Stomach (tissue), 8 donors: ENCODE measurements at regions not wholly inside any gene's neighbourhood (a gene's known extent, or its start where the extent isn't known, plus 50 kb on each side); places are given as distances from the start of the nearest gene placed in this dataset.
A peak's percentile ranks its signal among the peaks of the same experiment; 100 is the strongest.

Source experiments
- DNase-seq, 2 donors: peaks; one replicate each; pipeline versions ENCODE4 v3.0.0 to v3.0.0-alpha.2; 2013 to 2019
- H3K27ac ChIP-seq, 5 donors: fragments of 200-600 bp in 4 of 5; sonication (generic) in 4 of 5; one replicate each; pipeline ENCODE4 v1.5.1; 2013 to 2019; ENCODE audit warnings: mild to moderate bottlenecking in 1 of 5, moderate library complexity in 1 of 5
- H3K27me3 ChIP-seq, 3 donors: fragments of 200-600 bp; sonication (generic); one replicate each; pipeline ENCODE4 v1.5.1; 2017 to 2019; ENCODE audit warnings: mixed run types in 1 of 3
- H3K36me3 ChIP-seq, 4 donors: fragments of 200-600 bp; sonication (generic); 1 replicate in 3 of 4; 2 replicates in 1 of 4; pipeline ENCODE4 v1.5.1; 2016 to 2019
- H3K4me1 ChIP-seq, 4 donors: fragments of 200-600 bp; sonication (generic); one replicate each; pipeline ENCODE4 v1.5.1; 2016 to 2019
- H3K4me3 ChIP-seq, 4 donors: fragments of 200-600 bp; sonication (generic) in 3 of 4; one replicate each; pipeline ENCODE4 v1.5.1; 2016 to 2019; ENCODE audit warnings: mild to moderate bottlenecking in 1 of 4
- H3K9me3 ChIP-seq, 4 donors: fragments of 200-600 bp; sonication (generic); one replicate each; pipeline ENCODE4 v1.5.1; 2016 to 2019
- CTCF ChIP-seq, 7 experiments: fragments of 450-650 bp in 4 of 7; fragments of 200-600 bp in 3 of 7; sonication (generic) in 3 of 7; IDR thresholded peaks; one replicate each; pipeline ENCODE4 v1.5.1; 2016 to 2019; ENCODE audit warnings: antibody characterized with exemption in 7 of 7, control low read depth in 2 of 7, mild to moderate bottlenecking in 1 of 7
- EP300 ChIP-seq: sonication (generic); formaldehyde crosslinking; IDR thresholded peaks from one replicate; pipeline ENCODE4 v1.6.1; 2017; ENCODE audit warnings: antibody characterized with exemption
- POLR2A ChIP-seq, 4 donors: fragments of 450-650 bp; IDR thresholded peaks; one replicate each; pipeline ENCODE4 v1.6.1; 2016; ENCODE audit warnings: antibody characterized with exemption in 4 of 4, control low read depth in 2 of 4, mild to moderate bottlenecking in 1 of 4, moderate library complexity in 1 of 4
- POLR2AphosphoS5 ChIP-seq, 3 donors: sonication (generic); formaldehyde crosslinking; IDR thresholded peaks; one replicate each; pipeline ENCODE4 v1.6.1; 2016; ENCODE audit warnings: antibody characterized with exemption in 3 of 3
- WGBS, 5 donors: extraction: QIAGEN DNeasy Blood & Tissue Kit in 3 of 5; methylation state at CpG; one replicate each; pipeline versions ENCODE4 v1.1.5 to v1.1.7; 2013 to 2018; 5-methylcytosine and 5-hydroxymethylcytosine counted together
- intact Hi-C: fragments of 100-400 bp; cut with DNase I; formaldehyde crosslinking; loops from one replicate; pipeline ENCODE4 v1.15.1; 2023; ENCODE audit warnings: low total_unique reads
- donor health status: healthy with polysubstance abuse.
- donor health status: Bipolar disorder and iron deficiency.
- donor health status: healthy.

DNA sequence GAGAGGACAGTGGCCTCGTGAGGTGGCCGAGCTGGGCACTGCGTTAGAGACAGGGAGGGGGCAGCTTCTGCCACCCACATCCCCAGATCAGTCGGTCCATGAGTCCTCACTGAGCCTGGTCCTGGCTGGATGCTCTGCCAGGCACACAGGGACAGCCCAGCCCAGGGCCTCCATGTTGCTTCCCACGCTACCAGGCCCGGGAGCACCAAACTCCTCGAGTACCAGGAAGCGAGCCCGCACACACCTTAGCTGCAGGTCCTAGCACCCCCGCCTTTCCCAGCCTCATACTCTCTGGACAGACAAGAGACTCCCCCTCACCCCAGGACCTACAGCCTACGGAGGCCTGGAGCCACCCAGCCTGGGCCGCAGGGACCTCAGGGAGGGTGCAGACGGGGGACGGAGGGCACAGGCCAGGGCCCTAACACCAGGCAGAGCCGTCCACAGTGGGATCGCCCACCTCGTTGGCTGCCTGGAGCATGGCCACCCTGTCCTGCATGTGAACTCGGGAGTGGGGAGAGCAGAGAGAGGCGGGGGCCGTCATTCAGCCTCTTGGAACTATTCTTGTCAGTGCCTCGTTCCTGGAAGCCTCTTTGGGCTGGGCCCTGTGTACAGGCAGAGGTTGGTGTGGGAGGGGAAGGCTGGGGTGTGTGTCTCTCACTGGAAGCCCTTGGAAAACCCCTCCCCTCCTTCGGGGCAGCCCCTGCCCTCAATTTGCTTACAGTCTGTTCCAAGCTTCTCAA, 90.9 kb upstream of the RUNX3 start:
- no peak overlapping the region for H3K4me3 ChIP-seq
- 74 to 81% (median 79%) methylated on average over 16 to 22 of the region's 22 CpGs for WGBS, 5 donors
- H3K4me1 ChIP-seq = peaks cover 0 to 27% (median 0%) of the 10 kb centered on the region in 4 donors
- DNase-seq = no peak
- H3K9me3 ChIP-seq = no peaks in the 10 kb centered on the region
- no peaks in the 10 kb centered on the region for H3K36me3 ChIP-seq
- H3K27ac ChIP-seq = peak overlapping the region in 2 of 5 donors; percentile 69 to 81
- intact Hi-C loops = no loop called here
- peaks cover 0 to 36% (median 0%) of the 10 kb centered on the region in 3 donors for H3K27me3 ChIP-seq
- TF ChIP-seq POLR2A (IDR thresholded peaks at IDR 0.05) (no peak), CTCF (IDR thresholded peaks at IDR 0.05) (no peak), EP300 (no peak), POLR2AphosphoS5 (IDR thresholded peaks at IDR 0.05) (no peak)

- 70 to 84% (median 78%) methylated on average over 12 to 15 of the region's 15 CpGs for WGBS, 5 donors
- H3K27ac ChIP-seq = peak overlapping the region in 1 of 5 donors; percentile 69
- no peak overlapping the region for H3K4me3 ChIP-seq
- H3K27me3 ChIP-seq = peaks cover 0 to 36% (median 0%) of the 10 kb centered on the region in 3 donors
- H3K9me3 ChIP-seq = no peaks in the 10 kb centered on the region
- no peaks in the 10 kb centered on the region for H3K36me3 ChIP-seq
- no peak for TF ChIP-seq CTCF (IDR thresholded peaks at IDR 0.05)
- TF ChIP-seq POLR2AphosphoS5 (IDR thresholded peaks at IDR 0.05) = no peak
- no peak for TF ChIP-seq POLR2A (IDR thresholded peaks at IDR 0.05)
- no peak for TF ChIP-seq EP300
- H3K4me1 ChIP-seq = peaks cover 0 to 27% (median 0%) of the 10 kb centered on the region in 4 donors
- no peak for DNase-seq
- intact Hi-C loops = no loop called here
These were observed 90.2 kb upstream of the RUNX3 start for GRCh38 chr1:25020173-25020845.

DNA sequence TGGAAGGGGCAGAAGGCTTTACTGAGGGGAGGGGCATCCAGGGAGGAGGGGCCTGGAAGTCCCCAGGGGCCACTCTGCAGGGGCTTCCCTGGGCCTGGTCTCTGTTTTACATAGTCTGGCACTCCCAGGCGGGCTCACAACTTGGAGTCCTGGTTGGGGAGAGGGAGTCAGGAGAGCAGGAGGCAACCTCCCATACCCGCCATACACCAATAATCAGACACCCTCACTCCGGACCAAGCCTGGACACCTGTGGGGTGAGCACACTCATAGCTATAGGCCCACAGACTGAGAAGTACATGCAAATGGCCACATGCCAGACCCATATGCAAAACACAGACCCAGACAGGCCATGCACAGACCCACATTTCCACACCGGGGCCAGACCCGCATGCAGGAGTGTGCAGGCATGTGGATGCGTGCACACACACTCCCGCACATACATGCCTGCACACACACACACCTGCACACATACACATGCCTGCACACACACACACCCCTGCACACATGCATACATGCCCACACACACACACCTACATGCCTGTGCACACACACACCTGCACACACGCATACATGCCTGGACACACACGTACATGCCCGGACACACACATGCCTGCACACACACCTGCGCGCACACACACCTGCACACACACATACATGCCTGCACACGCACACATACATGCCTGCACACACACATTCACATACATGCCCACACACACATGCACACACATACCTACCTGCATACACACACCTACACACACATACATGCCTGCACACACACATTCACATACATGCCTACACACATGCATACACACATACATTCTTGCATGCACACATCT, 89.5 kb upstream of the RUNX3 start:
- Histone ChIP-seq H3K27ac (no peak overlapping the region), H3K27me3 (peaks cover 0 to 33% (median 0%) of the 10 kb centered on the region in 3 donors), H3K36me3 (no peaks in the 10 kb centered on the region), H3K9me3 (no peaks in the 10 kb centered on the region), H3K4me3 (no peak overlapping the region), H3K4me1 (peaks cover 0 to 27% (median 0%) of the 10 kb centered on the region in 4 donors)
- WGBS, 5 donors = 88 to 96% (median 90%) methylated on average over 13 of the region's 13 CpGs
- no peak for TF ChIP-seq POLR2AphosphoS5 (IDR thresholded peaks at IDR 0.05)
- TF ChIP-seq POLR2A (IDR thresholded peaks at IDR 0.05) = no peak
- TF ChIP-seq CTCF (IDR thresholded peaks at IDR 0.05) = no peak
- no peak for TF ChIP-seq EP300
- intact Hi-C loops = no loop called here
- no peak for DNase-seq

DNA sequence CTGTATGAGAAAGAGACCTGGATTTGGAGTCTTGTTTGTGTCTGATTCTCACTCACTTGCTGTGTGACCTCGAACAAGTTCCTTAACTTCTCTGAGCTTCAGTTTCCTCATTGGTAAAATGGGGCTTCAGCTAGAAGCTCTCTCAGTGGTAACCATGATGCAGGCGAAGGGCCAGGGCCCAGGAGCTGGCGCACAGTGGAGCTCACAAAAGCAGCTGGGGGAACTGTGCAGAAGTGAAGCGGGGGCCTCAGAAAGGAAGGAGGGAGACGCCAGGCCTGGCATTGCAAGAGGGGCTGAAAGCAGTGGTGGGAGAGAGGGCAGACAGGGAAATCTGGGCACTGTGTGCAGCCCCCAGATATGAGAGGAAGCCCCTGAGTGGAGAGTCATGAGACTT, 88.9 kb upstream of the RUNX3 start:
- 89 to 95% (median 93%) methylated on average over 5 of the region's 5 CpGs for WGBS, 5 donors
- no peaks in the 10 kb centered on the region for H3K9me3 ChIP-seq
- intact Hi-C loops = no loop called here
- no peaks in the 10 kb centered on the region for H3K36me3 ChIP-seq
- H3K27me3 ChIP-seq = peaks cover 0 to 29% (median 0%) of the 10 kb centered on the region in 3 donors
- no peak for DNase-seq
- no peak for TF ChIP-seq EP300
- TF ChIP-seq POLR2A (IDR thresholded peaks at IDR 0.05) = no peak
- TF ChIP-seq CTCF (IDR thresholded peaks at IDR 0.05) = no peak
- no peak for TF ChIP-seq POLR2AphosphoS5 (IDR thresholded peaks at IDR 0.05)
- H3K4me1 ChIP-seq = peaks cover 0 to 24% (median 0%) of the 10 kb centered on the region in 4 donors
- H3K4me3 ChIP-seq = no peak overlapping the region
- no peak overlapping the region for H3K27ac ChIP-seq
